GM23338 (cell line): ENCODE measurements at regions not wholly inside any gene's neighbourhood (a gene's known extent, or its start where the extent isn't known, plus 50 kb on each side); places are given as distances from the start of the nearest gene placed in this dataset.

ENCODE experiments used
- ATAC-seq: fragments of 200-7000 bp; cut with Tn5 transposase; 3 replicates; pipeline ENCODE4 v1.9.1; 2020
- DNase-seq: peaks from one replicate; pipeline ENCODE4 v3.0.0-alpha.2; 2015; ENCODE audit warnings: low spot score
- H2AFZ ChIP-seq: fragments of 200-600 bp; sonication (generic); 2 replicates; pipeline ENCODE4 v1.8.0; 2016; ENCODE audit warnings: antibody characterized with exemption, mild to moderate bottlenecking, moderate library complexity
- H3F3A ChIP-seq: fragments of 200-600 bp; sonication (generic); replicated peaks from 2 replicates; pipeline ENCODE4 v1.8.0; 2017; ENCODE audit warnings: antibody characterized with exemption, mixed run types, low read depth
- H3K27ac ChIP-seq: fragments of 200-600 bp; sonication (generic); 2 replicates; pipeline ENCODE4 v1.6.1; 2016; ENCODE audit warnings: low read depth
- H3K27me3 ChIP-seq: fragments of 200-600 bp; sonication (generic); 2 replicates; pipeline ENCODE4 v1.8.0; 2016; ENCODE audit warnings: mild to moderate bottlenecking, mixed run types, moderate library complexity; ENCODE audit not compliant: insufficient read depth
- H3K36me3 ChIP-seq: fragments of 200-600 bp; sonication (generic); 2 replicates; pipeline ENCODE4 v1.8.0; 2016; ENCODE audit warnings: mild to moderate bottlenecking; ENCODE audit not compliant: insufficient read depth
- H3K4me1 ChIP-seq: fragments of 200-600 bp; sonication (generic); 2 replicates; pipeline ENCODE4 v1.8.0; 2016; ENCODE audit warnings: mild to moderate bottlenecking, moderate library complexity; ENCODE audit not compliant: insufficient read depth
- H3K4me2 ChIP-seq: fragments of 200-600 bp; sonication (generic); 2 replicates; pipeline ENCODE4 v1.7.1; 2017; ENCODE audit warnings: mixed run types
- H3K4me3 ChIP-seq: fragments of 200-600 bp; sonication (generic); 2 replicates; pipeline ENCODE4 v1.6.1; 2016; ENCODE audit warnings: mixed run types
- H3K79me2 ChIP-seq: fragments of 200-600 bp; sonication (generic); replicated peaks from 2 replicates; pipeline ENCODE4 v1.8.0; 2017; ENCODE audit warnings: mild to moderate bottlenecking; ENCODE audit not compliant: insufficient read depth
- H3K9me2 ChIP-seq: fragments of 200-600 bp; sonication (generic); 2 replicates; pipeline ENCODE4 v1.8.0; 2017; ENCODE audit not compliant: insufficient read depth
- H4K20me1 ChIP-seq: fragments of 200-600 bp; sonication (generic); replicated peaks from 2 replicates; pipeline ENCODE4 v1.8.0; 2017; ENCODE audit warnings: mild to moderate bottlenecking; ENCODE audit not compliant: insufficient read depth
- H3K27ac Mint-ChIP-seq: 2 replicates; pipeline ENCODE4 v1.8.0; 2020; ENCODE audit warnings: inconsistent platforms, mild to moderate bottlenecking, moderate library complexity, mixed read lengths
- H3K27me3 Mint-ChIP-seq: 3 replicates; pipeline ENCODE4 v1.8.0; 2022; ENCODE audit warnings: low read depth, mild to moderate bottlenecking, moderate library complexity, mixed read lengths, inconsistent platforms; ENCODE audit not compliant: insufficient read depth, poor library complexity
- H3K36me3 Mint-ChIP-seq: 3 replicates; pipeline ENCODE4 v1.8.0; 2021; ENCODE audit warnings: low read depth, mild to moderate bottlenecking, inconsistent platforms, moderate library complexity, mixed read lengths
- H3K4me1 Mint-ChIP-seq: 3 replicates; pipeline ENCODE4 v1.8.0; 2020; ENCODE audit warnings: mild to moderate bottlenecking, inconsistent platforms, mixed read lengths
- H3K4me3 Mint-ChIP-seq: 3 replicates; pipeline ENCODE4 v1.8.0; 2021; ENCODE audit warnings: moderate library complexity, mild to moderate bottlenecking, inconsistent platforms, mixed read lengths
- H3K9me3 Mint-ChIP-seq: 3 replicates; pipeline ENCODE4 v1.8.0; 2020; ENCODE audit warnings: moderate library complexity, mild to moderate bottlenecking, inconsistent platforms, mixed read lengths
- CREB1 ChIP-seq: fragments of 250-450 bp; sonication (Bioruptor Pico); IDR thresholded peaks from 2 replicates; pipeline ENCODE4 v1.5.0; 2020; ENCODE audit warnings: low read depth, mild to moderate bottlenecking, moderate library complexity
- EZH2 ChIP-seq: fragments of 200-600 bp; sonication (generic); IDR thresholded peaks from one replicate; pipeline ENCODE4 v1.8.0; 2017; ENCODE audit warnings: antibody characterized with exemption, mild to moderate bottlenecking, low read depth; ENCODE audit not compliant: unreplicated experiment
- EZH2phosphoT487 ChIP-seq: fragments of 200-600 bp; sonication (generic); IDR thresholded peaks from one replicate; pipeline ENCODE4 v1.8.1; 2018; ENCODE audit warnings: antibody characterized with exemption; ENCODE audit not compliant: unreplicated experiment
- JUNB ChIP-seq: IDR thresholded peaks from one replicate; pipeline ENCODE4 v1.6.1; 2016; ENCODE audit warnings: antibody characterized with exemption; ENCODE audit not compliant: unreplicated experiment
- NANOG ChIP-seq: IDR thresholded peaks from 2 replicates; pipeline ENCODE4 v1.6.1; 2016; ENCODE audit warnings: antibody characterized with exemption, borderline replicate concordance
- POLR2AphosphoS5 ChIP-seq: IDR thresholded peaks from 2 replicates; pipeline ENCODE4 v1.6.1; 2016; ENCODE audit warnings: antibody characterized with exemption, low read depth
- REST ChIP-seq: IDR thresholded peaks from one replicate; pipeline ENCODE4 v1.6.1; 2018; ENCODE audit warnings: antibody characterized with exemption; ENCODE audit not compliant: unreplicated experiment
- STAT1 ChIP-seq: IDR thresholded peaks from one replicate; pipeline ENCODE4 v1.6.1; 2016; ENCODE audit warnings: antibody characterized with exemption; ENCODE audit not compliant: unreplicated experiment
- ZNF114 ChIP-seq: fragments of 250-450 bp; sonication (Bioruptor Pico); IDR thresholded peaks from 2 replicates; pipeline ENCODE4 v1.5.0; 2020; ENCODE audit warnings: mild to moderate bottlenecking, moderate library complexity
- ZNF331 ChIP-seq: fragments of 250-450 bp; sonication (Bioruptor Pico); IDR thresholded peaks from 2 replicates; pipeline ENCODE4 v1.5.0; 2020; ENCODE audit warnings: low read depth, mild to moderate bottlenecking, moderate library complexity
- ZNF462 ChIP-seq: fragments of 250-450 bp; sonication (Bioruptor Pico); IDR thresholded peaks from 2 replicates; pipeline ENCODE4 v1.5.0; 2020; ENCODE audit warnings: mild to moderate bottlenecking, moderate library complexity
- TF ChIP-seq, protein P1 (sequence below): IDR thresholded peaks from 2 replicates; pipeline ENCODE4 v1.6.1; 2016; ENCODE audit warnings: antibody characterized with exemption
- TF ChIP-seq, protein P2 (sequence below), 2 experiments: fragments of 200-600 bp in 1 of 2; sonication (generic) in 1 of 2; conservative IDR thresholded peaks; 2 replicates each; pipeline versions ENCODE4 v1.5.1 to v1.6.1; 2016 to 2017; ENCODE audit warnings: antibody characterized with exemption in 2 of 2, low read depth in 2 of 2, mild to moderate bottlenecking in 2 of 2, moderate library complexity in 1 of 2

GRCh38 chrX:126485409-126485808, 67.2 kb downstream of the DCAF12L1 start:
- H3K9me2 ChIP-seq, result no peaks in the 10 kb centered on the region
- Mint-ChIP-seq H3K27ac (no peak overlapping the region), H3K4me1 (no peaks in the 10 kb centered on the region; the same call in 2 of the 3 replicates), H3K9me3 (no peaks in the 10 kb centered on the region), H3K4me3 (no peak overlapping the region), H3K36me3 (no peaks in the 10 kb centered on the region), H3K27me3 (no peaks in the 10 kb centered on the region)
- H3K27me3 ChIP-seq, result no peaks in the 10 kb centered on the region
- no peaks in the 10 kb centered on the region for H4K20me1 ChIP-seq
- no peaks in the 10 kb centered on the region for H3K36me3 ChIP-seq
- H2AFZ ChIP-seq, result no peak overlapping the region
- H3F3A ChIP-seq, result no peaks in the 10 kb centered on the region
- H3K4me3 ChIP-seq, result no peak overlapping the region
- no peaks in the 10 kb centered on the region for H3K4me1 ChIP-seq
- no peak for ATAC-seq
- TF ChIP-seq ZNF462 (CRISPR knock-in tag) (no peak), REST (no peak), STAT1 (no peak), JUNB (no peak), POLR2AphosphoS5 (no peak), EZH2 (no peak), ZNF331 (CRISPR knock-in tag) (no peak), EZH2phosphoT487 (no peak), NANOG (no peak), ZNF114 (no peak), CREB1 (no peak)
- TF ChIP-seq, protein P1, sequence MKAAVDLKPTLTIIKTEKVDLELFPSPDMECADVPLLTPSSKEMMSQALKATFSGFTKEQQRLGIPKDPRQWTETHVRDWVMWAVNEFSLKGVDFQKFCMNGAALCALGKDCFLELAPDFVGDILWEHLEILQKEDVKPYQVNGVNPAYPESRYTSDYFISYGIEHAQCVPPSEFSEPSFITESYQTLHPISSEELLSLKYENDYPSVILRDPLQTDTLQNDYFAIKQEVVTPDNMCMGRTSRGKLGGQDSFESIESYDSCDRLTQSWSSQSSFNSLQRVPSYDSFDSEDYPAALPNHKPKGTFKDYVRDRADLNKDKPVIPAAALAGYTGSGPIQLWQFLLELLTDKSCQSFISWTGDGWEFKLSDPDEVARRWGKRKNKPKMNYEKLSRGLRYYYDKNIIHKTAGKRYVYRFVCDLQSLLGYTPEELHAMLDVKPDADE, result no peak
- TF ChIP-seq, protein P2, sequence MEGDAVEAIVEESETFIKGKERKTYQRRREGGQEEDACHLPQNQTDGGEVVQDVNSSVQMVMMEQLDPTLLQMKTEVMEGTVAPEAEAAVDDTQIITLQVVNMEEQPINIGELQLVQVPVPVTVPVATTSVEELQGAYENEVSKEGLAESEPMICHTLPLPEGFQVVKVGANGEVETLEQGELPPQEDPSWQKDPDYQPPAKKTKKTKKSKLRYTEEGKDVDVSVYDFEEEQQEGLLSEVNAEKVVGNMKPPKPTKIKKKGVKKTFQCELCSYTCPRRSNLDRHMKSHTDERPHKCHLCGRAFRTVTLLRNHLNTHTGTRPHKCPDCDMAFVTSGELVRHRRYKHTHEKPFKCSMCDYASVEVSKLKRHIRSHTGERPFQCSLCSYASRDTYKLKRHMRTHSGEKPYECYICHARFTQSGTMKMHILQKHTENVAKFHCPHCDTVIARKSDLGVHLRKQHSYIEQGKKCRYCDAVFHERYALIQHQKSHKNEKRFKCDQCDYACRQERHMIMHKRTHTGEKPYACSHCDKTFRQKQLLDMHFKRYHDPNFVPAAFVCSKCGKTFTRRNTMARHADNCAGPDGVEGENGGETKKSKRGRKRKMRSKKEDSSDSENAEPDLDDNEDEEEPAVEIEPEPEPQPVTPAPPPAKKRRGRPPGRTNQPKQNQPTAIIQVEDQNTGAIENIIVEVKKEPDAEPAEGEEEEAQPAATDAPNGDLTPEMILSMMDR (conservative IDR thresholded peaks at IDR 0.05; ENCODE audit: low read depth in 2 of 2), result no peak
- no peak overlapping the region for H3K27ac ChIP-seq
- DNase-seq, result no peak
- H3K79me2 ChIP-seq, result no peaks in the 10 kb centered on the region
- H3K4me2 ChIP-seq, result no peak overlapping the region
